Amniotic stem cell (primary cell): ENCODE measurements at regions not wholly inside any gene's neighbourhood (a gene's known extent, or its start where the extent isn't known, plus 50 kb on each side); places are given as distances from the start of the nearest gene placed in this dataset.
A peak's percentile ranks its signal among the peaks of the same experiment; 100 is the strongest.

Source experiments
- DNase-seq: peaks from one replicate; lab custom pipeline; 2025; lab: John Stamatoyannopoulos, UW

DNA sequence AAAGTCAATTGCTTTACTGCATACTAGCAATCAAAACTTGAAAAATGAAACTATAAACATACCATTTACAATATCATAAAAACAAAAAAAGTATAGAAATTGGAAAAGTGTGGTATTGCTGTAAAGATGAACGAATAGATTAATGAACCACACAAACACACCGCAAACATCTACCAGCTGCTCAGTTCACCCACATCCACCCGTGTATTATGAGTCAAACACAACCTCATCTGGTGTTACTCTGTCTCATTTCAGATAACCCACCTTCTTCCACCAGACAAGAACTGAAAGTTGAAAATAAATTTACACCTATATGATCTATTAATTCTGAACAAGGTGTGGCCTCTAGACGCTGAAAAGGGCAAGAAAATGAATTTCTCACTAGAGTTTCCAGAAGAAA is 53.3 kb downstream of the BLID start:
- DNase-seq: no peak

GRCh38 chr11:122059565-122059964 is 56.5 kb downstream of the BLID start:
- DNase-seq: no peak

DNA sequence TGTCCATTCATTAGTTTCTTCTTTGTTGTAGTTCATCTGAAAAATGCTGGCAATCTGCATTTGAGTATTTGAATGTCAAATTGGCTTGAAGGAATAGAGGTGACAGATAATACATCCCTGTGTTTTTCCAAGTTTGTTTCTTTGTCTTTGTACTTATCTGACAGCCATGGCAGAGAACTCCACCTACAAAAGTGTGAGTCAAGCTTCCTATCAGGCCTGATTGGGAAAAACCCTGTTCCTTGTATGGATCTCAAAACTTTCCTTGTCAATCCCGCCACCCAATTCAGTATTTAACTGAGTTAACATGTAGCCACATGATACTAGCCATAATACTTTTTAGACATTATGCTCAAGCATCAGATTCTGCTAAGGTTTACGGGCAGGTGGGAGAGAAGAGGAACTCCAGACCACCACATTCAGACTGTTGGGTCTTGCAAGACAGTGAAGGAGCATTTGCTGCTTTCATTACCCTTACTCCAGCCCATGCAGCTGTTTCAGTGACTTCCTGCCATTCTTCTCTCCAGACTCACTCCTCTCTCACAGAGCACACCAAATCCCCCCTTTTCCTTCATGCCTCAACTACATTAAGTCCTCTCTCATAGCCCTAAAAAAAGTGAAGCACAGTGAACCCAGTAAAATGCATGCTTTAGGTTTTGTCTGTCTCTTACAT is 65.9 kb downstream of the BLID start:
- no peak for DNase-seq

DNA sequence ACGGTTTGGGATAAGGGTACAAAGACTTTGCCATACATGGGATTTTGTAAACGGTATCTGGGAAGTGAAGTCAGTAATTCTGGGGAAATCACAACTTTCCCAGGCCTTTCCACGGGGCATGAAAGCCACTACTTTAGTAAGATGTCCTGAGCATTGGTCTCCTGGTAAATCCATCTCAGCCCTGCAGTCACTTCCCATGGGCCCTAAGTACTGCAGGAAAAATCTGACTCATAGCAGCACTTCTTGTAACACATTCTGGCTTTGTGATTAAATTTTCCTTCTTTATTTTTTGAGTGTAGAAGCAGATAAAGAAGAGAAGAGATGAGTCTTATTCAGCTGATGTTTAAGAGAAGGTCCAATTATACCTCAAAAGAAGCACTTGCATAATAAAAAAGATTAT is 67.6 kb downstream of the BLID start:
- DNase-seq: no peak

GRCh38 chr11:122046846-122047245 is 69.2 kb downstream of the BLID start:
- no peak for DNase-seq

GRCh38 chr11:122046438-122046837 is 69.6 kb downstream of the BLID start:
- DNase-seq: no peak

DNA sequence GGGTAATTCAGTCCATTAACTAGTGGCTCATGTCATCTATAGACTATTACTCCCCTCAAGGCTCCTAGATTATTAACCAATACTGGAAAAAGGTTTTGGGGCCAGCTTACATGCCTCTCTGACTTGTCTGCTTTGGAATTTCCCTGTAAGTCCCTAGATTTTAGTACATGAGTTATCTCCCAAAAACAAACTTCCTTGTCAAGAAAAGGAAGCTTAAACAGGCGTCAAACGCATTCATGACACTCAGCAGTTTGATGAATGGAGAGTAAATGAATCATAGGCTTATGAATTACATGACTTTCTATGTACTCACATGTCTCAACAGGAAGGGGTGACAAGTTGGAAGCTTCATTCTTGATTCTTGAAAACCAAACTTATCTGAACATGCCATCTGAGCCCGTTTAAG is 70.8 kb downstream of the BLID start:
- peak; percentile 41 for DNase-seq

- DNase-seq: no peak
These were observed 71.9 kb downstream of the BLID start for GRCh38 chr11:122044086-122044485.

- DNase-seq: no peak
These were observed 73.0 kb downstream of the BLID start for GRCh38 chr11:122042981-122043380.

- DNase-seq: no peak
These were observed 75.6 kb downstream of the BLID start for GRCh38 chr11:122040464-122040863.

- DNase-seq: no peak
These were observed 77.5 kb downstream of the BLID start for GRCh38 chr11:122038543-122038942.

DNA sequence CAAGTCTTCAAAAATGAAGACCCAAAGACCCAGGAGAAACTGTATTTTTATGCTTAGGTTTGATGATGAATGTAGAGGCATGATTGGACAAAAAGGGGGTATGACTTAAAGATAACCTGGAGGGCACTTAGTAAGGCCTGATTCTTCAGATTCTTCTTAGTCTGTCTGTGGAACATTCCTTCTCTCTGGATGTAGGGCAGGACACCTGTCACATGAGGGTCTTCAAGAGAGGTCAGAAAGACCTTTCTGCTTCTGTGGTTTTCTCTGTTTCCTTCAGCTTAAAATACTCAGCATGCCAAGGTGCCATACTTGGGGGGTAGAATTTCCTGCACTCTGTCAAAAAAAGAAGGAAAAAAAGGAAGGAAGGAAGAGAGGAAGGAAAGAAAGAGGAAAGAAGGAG is 78.1 kb downstream of the BLID start:
- no peak for DNase-seq

GRCh38 chr11:122036493-122036892 is 79.5 kb downstream of the BLID start:
- DNase-seq: no peak

DNA sequence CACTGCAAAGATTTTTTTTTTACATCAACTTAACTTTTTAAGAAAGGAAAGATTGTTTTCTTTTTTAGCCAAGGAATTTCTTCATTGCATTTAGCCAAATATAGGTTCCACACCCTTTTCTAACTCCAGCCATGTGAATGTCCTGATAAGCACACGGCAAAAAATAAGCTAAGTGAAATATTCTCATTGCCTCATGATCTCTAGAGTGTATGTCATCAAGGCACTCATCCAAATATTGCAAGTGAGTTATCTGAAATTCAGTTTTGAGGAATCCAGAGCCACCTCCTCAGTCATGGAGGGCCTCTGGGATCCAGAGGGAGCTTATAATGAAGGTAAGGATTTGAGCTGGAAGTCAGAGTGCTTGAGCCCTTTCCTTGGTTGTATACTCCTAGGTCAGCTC is 80.0 kb downstream of the BLID start:
- DNase-seq: peak; percentile 31

- DNase-seq: no peak
These were observed 82.4 kb downstream of the BLID start for GRCh38 chr11:122033631-122034030.

GRCh38 chr11:122033193-122033592 is 82.8 kb downstream of the BLID start:
- DNase-seq: no peak

GRCh38 chr11:122032317-122032716 is 83.7 kb downstream of the BLID start:
- DNase-seq: no peak

DNA sequence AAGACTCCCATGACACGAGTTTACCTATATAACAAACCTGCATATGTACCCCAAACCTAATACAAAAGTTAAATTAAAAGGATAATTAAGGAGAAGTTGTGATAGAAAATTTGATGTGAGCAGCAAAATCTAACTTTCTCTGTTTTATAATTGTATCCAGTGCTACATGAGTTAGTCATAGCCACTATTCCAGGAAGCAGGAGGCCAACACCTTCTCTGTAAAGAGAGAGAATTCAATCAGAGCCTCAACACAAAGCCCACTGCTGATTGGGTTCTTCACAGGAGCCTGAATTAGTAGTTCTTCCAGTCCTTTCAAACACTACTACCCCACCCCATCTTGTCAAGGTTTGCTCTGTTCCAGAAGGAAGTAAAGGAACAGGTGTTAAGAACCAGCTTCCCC is 84.2 kb downstream of the BLID start:
- DNase-seq: no peak

DNA sequence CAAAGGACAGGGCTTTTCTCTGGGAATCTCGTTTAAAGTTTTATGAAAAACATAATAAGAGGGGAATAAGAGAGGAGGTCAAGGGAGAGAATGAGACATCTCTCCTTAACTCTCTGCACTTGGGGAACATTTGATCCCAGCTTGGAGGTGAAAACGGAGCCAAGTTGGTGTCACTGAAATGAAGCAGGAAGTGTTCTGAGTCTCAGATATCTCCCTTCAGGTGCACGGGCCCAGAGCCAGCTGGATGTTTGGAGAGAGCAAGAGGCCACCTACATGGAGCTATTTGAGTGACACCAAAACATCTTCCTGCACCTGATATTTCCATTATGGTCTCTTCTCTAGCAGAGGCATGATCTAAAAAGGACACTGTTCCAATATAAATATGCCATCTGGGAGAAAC is 85.7 kb downstream of the BLID start:
- DNase-seq: no peak

- DNase-seq: no peak
These were observed 87.5 kb downstream of the BLID start for GRCh38 chr11:122028545-122028944.

DNA sequence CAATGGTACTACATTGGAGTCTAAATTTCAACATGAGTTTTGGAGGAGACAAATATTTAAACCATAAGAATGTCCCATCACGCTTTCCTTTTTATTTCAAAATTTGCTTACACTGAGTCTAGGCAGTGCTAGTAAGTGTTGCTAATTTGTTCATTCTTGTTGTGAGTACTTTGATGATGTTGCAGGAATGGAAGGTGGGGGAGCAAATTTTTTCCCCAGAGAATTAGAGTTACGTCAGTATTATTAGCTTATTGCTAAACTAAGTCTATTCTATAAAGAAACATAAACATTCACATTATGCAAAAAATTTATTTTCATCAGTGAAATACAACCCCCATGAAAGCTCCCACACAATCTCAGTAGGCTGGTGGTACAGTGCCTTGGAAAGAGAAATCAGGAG is 88.0 kb downstream of the BLID start:
- DNase-seq: no peak

DNA sequence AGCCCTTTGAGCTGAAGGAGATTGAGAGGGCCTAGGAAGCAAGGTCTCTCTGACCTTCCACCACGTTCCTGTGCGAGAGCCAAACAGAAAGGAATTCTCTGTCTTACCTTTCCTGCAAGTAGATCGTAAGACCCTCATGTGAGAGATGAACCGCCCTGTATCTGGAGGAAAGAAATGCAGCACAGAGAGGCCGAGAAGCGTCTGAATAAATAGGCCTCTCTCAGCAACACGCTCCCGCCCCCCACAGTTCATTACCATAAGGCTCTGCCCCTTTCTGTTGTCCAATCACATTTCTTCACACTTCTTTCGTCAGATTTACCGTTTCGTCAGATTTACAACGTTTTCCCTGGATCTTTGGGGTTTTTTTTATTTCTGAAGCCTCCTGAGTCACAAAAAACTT is 90.3 kb downstream of the BLID start:
- no peak for DNase-seq

- DNase-seq: no peak
These were observed 91.7 kb downstream of the BLID start for GRCh38 chr11:122024278-122024677.

- no peak for DNase-seq
These were observed 92.3 kb downstream of the BLID start for GRCh38 chr11:122023614-122024250.
